Lung (tissue), 11 donors: ENCODE measurements at regions not wholly inside any gene's neighbourhood (a gene's known extent, or its start where the extent isn't known, plus 50 kb on each side); places are given as distances from the start of the nearest gene placed in this dataset.

ENCODE experiments used
- ATAC-seq: fragments of 200-7000 bp; cut with Tn5 transposase; one replicate; pipeline ENCODE4 v1.9.1; 2020; ENCODE audit warnings: moderate number of reproducible peaks; ENCODE audit not compliant: insufficient read depth, low FRiP score
- DNase-seq, 3 donors: peaks; one replicate each; pipeline ENCODE4 v3.0.0-alpha.2; 2013 to 2017
- H3K27ac ChIP-seq, 2 donors: one replicate each; pipeline ENCODE4 v1.5.1; 2013; ENCODE audit warnings: mild to moderate bottlenecking in 2 of 2, moderate library complexity in 2 of 2, control low read depth in 1 of 2, inconsistent platforms in 1 of 2, low read depth in 1 of 2, low read length in 1 of 2
- H3K27me3 ChIP-seq, 3 donors: one replicate each; pipeline ENCODE4 v1.5.1; 2013; ENCODE audit warnings: low read length in 2 of 3; ENCODE audit not compliant: control insufficient read depth in 3 of 3, insufficient read depth in 3 of 3
- H3K36me3 ChIP-seq, 4 donors: one replicate each; pipeline ENCODE4 v1.5.1; 2013; ENCODE audit warnings: low read length in 4 of 4, mild to moderate bottlenecking in 1 of 4, moderate library complexity in 1 of 4; ENCODE audit not compliant: control insufficient read depth in 4 of 4, insufficient read depth in 4 of 4
- H3K4me1 ChIP-seq, 5 donors: one replicate each; pipeline ENCODE4 v1.5.1; 2013; ENCODE audit warnings: low read length in 5 of 5, mild to moderate bottlenecking in 2 of 5, moderate library complexity in 1 of 5; ENCODE audit not compliant: control insufficient read depth in 5 of 5, insufficient read depth in 5 of 5
- H3K4me3 ChIP-seq: one replicate; pipeline ENCODE4 v1.5.1; 2013; ENCODE audit warnings: mild to moderate bottlenecking, control low read depth, moderate library complexity
- H3K9ac ChIP-seq, 2 donors: one replicate each; pipeline ENCODE4 v1.5.1; 2013; ENCODE audit warnings: low read length in 2 of 2, control low read depth in 1 of 2; ENCODE audit not compliant: insufficient read depth in 1 of 2
- H3K9me3 ChIP-seq, 4 donors: one replicate each; pipeline ENCODE4 v1.5.1; 2013; ENCODE audit warnings: low read length in 3 of 4, mild to moderate bottlenecking in 1 of 4, moderate library complexity in 1 of 4; ENCODE audit not compliant: control insufficient read depth in 4 of 4, insufficient read depth in 3 of 4
- WGBS, 2 donors: extraction: QIAGEN DNeasy Blood & Tissue Kit; methylation state at CpG; one replicate each; pipeline ENCODE4 v1.1.7; 2013; 5-methylcytosine and 5-hydroxymethylcytosine counted together
- TF ChIP-seq, protein P1 (sequence below): IDR thresholded peaks from 2 replicates; pipeline ENCODE4 v1.5.1; 2012; ENCODE audit warnings: mild to moderate bottlenecking; ENCODE audit errors: control extremely low read depth, extremely low read depth
- donor health status: control.
- donor health status: control.
- donor health status: Bipolar disorder and iron deficiency.
- donor health status: healthy.
- donor health status: DM: yes; HTN: yes; CAD: no.

DNA sequence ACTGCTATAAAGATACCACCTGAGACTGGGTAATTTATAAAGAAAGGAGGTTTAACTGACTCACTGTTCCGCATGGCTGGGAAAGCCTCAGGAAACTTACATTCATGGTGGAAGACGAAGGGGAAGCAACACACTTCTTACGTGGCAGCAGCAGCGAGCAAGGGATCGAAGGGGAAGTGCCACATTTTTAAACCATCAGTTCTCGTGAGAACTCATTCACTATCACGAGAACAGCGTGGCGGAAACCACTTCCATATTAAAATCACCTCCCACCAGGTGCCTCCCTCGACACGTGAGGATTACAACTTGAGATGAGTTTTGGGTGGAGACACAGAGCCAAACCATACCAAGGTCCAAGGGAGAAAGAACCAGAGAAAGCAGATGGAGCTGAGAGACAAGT is 454.3 kb upstream of the CDH11 start:
- no peaks in the 10 kb centered on the region for H3K27me3 ChIP-seq
- no peaks in the 10 kb centered on the region for H3K4me1 ChIP-seq
- H3K9me3 ChIP-seq: peaks cover 0 to under 1% (median 0%) of the 10 kb centered on the region in 4 donors
- no peak overlapping the region for H3K9ac ChIP-seq
- no peak overlapping the region for H3K4me3 ChIP-seq
- TF ChIP-seq, protein P1, sequence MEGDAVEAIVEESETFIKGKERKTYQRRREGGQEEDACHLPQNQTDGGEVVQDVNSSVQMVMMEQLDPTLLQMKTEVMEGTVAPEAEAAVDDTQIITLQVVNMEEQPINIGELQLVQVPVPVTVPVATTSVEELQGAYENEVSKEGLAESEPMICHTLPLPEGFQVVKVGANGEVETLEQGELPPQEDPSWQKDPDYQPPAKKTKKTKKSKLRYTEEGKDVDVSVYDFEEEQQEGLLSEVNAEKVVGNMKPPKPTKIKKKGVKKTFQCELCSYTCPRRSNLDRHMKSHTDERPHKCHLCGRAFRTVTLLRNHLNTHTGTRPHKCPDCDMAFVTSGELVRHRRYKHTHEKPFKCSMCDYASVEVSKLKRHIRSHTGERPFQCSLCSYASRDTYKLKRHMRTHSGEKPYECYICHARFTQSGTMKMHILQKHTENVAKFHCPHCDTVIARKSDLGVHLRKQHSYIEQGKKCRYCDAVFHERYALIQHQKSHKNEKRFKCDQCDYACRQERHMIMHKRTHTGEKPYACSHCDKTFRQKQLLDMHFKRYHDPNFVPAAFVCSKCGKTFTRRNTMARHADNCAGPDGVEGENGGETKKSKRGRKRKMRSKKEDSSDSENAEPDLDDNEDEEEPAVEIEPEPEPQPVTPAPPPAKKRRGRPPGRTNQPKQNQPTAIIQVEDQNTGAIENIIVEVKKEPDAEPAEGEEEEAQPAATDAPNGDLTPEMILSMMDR: no peak
- no peak overlapping the region for H3K27ac ChIP-seq
- no peaks in the 10 kb centered on the region for H3K36me3 ChIP-seq
- DNase-seq (no peak), ATAC-seq (no peak)
- WGBS, 2 donors: 84 to 89% methylated on average over 11 of the region's 11 CpGs

DNA sequence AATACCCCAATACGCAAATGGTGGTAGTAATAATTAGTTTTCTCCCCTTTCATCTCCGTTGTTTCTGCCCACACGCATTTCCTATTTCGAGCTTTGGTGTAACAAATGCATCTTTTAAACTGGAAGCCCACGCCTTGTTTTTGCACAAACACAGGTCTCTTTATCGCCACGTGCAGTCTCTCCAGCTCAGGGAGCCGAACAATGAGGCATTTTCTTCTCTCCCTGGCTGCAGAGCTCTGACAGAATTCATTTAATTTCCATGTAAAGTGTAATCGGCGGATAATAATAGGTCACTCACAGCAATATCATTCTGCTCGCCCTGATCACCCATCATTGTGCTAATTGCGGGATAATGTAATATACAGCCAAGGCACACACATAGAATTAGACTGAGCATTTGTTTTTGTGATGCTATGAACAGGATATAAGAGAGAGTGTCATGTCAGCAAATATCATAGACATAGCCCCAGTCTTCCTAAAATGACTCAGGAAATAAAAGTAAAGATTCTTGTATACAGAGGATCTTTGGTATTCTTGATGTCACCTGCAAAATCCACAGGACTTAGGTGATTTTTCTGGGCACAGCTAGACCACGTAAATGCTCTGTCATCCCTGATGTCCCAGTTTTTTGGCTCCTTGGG is 452.6 kb upstream of the CDH11 start:
- ATAC-seq (no peak), DNase-seq (no peak)
- no peak overlapping the region for H3K27ac ChIP-seq
- no peak overlapping the region for H3K4me3 ChIP-seq
- no peaks in the 10 kb centered on the region for H3K4me1 ChIP-seq
- H3K9ac ChIP-seq: no peak overlapping the region
- no peaks in the 10 kb centered on the region for H3K36me3 ChIP-seq
- WGBS, 2 donors: 60 to 84% methylated on average over 13 of the region's 13 CpGs
- TF ChIP-seq, protein P1: no peak
- no peaks in the 10 kb centered on the region for H3K27me3 ChIP-seq
- peaks cover 0 to 6% (median 2%) of the 10 kb centered on the region in 4 donors for H3K9me3 ChIP-seq

DNA sequence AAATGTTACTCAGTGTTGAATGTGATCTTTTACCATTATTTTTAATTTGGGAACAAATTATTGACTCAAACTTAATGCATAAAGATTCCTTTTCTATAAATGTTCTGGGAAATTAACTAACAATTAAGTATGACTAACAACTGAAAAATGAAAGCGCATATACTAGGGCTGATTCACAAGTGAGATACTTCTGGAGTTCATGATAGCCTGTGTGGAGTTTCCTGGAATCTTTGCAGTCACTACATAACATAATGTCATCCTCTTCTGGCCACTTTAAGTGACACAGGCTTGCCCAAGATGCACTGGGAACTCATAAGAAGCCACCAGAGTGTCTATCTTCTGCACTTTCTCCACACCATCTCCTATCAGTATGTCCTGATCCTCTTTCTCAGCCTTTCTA is 450.3 kb upstream of the CDH11 start:
- 86 to 91% methylated on average over 1 of the region's 1 CpG for WGBS, 2 donors
- Histone ChIP-seq H3K4me1 (no peaks in the 10 kb centered on the region), H3K27ac (no peak overlapping the region), H3K27me3 (no peaks in the 10 kb centered on the region), H3K4me3 (no peak overlapping the region), H3K36me3 (no peaks in the 10 kb centered on the region), H3K9me3 (peaks cover 0 to 6% (median 2%) of the 10 kb centered on the region in 4 donors), H3K9ac (no peak overlapping the region)
- DNase-seq (no peak), ATAC-seq (no peak)
- TF ChIP-seq, protein P1: no peak

DNA sequence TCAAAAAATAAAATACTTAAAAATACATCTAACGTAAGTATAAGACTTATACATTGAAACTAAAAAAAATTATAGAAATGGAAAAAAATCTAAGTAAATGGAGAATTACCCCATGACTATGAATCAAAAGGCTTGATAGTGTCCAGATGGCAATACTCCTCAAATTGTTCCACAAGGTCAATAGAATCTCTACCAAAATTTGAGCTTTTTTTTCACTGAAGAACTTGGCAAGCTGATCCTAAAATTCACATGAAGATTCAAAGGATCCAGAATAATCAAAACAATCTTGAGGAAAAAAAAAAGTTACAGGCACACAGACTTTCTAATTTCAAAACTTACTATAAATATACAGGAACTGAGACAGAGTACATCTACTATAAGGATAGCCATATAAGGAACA is 448.4 kb upstream of the CDH11 start:
- DNase-seq (no peak), ATAC-seq (no peak)
- Histone ChIP-seq H3K4me1 (no peaks in the 10 kb centered on the region), H3K27ac (no peak overlapping the region), H3K9ac (no peak overlapping the region), H3K36me3 (no peaks in the 10 kb centered on the region), H3K9me3 (peaks cover 0 to 6% (median 2%) of the 10 kb centered on the region in 4 donors), H3K4me3 (no peak overlapping the region), H3K27me3 (no peaks in the 10 kb centered on the region)
- 93 to 94% methylated on average over 1 of the region's 1 CpG for WGBS, 2 donors
- TF ChIP-seq, protein P1: no peak
